OCI-LY7 (cell line): ENCODE measurements at regions not wholly inside any gene's neighbourhood (a gene's known extent, or its start where the extent isn't known, plus 50 kb on each side); places are given as distances from the start of the nearest gene placed in this dataset.

Source experiments
- CTCF ChIP-seq: fragments of 200-600 bp; sonication (generic); conservative IDR thresholded peaks from 2 replicates; pipeline ENCODE4 v1.5.1; 2014; ENCODE audit warnings: mild to moderate bottlenecking, antibody characterized with exemption, low read length, moderate library complexity, mixed read lengths
- EZH2phosphoT487 ChIP-seq: fragments of 200-600 bp; sonication (generic); IDR thresholded peaks from 2 replicates; pipeline ENCODE4 v1.6.1; 2018; ENCODE audit warnings: low read depth, borderline replicate concordance, mild to moderate bottlenecking, mixed run types, antibody characterized with exemption, low read length, moderate library complexity, mixed read lengths

DNA sequence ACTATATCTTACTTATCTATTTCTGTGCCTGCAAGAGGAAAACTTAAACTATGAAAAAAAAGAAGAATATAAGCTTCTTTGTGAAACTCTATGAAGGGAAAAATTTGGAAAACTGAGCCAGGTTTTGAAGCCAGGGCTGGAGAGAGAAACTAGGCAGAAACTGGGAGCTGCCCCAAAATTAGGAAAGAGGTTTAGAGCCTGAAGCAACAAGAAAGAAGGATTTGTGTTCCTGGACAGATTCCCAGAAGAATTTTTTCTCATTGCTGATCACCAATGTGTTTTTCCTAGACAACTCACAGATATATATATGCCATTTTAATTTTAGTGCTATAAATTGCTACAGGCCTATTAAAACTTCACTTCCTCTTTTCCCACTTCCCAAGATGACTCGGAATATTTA lies 245.0 kb upstream of the GEMIN8 start:
- no peak for TF ChIP-seq CTCF
- TF ChIP-seq EZH2phosphoT487: no peak
